Ishikawa (cell line): ENCODE measurements at regions not wholly inside any gene's neighbourhood (a gene's known extent, or its start where the extent isn't known, plus 50 kb on each side); places are given as distances from the start of the nearest gene placed in this dataset.

Source experiments
- FOXM1 ChIP-seq: IDR thresholded peaks from 2 replicates; pipeline ENCODE4 v1.6.1; 2012; ENCODE audit warnings: low read depth, borderline replicate concordance
- TCF12 ChIP-seq: IDR thresholded peaks from 2 replicates; pipeline ENCODE4 v1.6.1; 2012; ENCODE audit warnings: low read depth
- TF ChIP-seq, protein P1 (sequence below): IDR thresholded peaks from 2 replicates; pipeline ENCODE4 v1.6.1; 2012
- TF ChIP-seq, protein P2 (sequence below): IDR thresholded peaks from 2 replicates; pipeline ENCODE4 v1.6.1; 2012; ENCODE audit warnings: low read depth, mild to moderate bottlenecking

DNA sequence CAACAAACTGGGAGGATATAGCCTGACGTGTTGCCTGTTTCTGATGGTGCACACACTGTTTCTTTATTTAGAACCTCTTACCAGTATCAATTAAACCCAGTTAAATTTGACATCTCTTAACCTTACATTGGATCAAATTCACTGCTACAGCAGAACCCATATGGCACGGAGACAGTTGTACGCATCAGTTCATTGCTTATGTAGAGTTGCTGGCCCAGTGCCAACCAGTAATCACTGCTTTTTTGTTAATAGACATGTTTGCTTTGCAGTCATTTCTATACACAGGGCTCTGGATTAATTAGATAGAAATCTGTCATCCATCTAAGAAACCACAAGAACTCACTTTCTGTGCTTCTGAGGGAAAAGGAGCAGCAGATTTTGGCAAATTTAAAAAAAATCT is 154.0 kb downstream of the RWDD3 start:
- no peak for TF ChIP-seq TCF12
- TF ChIP-seq, protein P1, sequence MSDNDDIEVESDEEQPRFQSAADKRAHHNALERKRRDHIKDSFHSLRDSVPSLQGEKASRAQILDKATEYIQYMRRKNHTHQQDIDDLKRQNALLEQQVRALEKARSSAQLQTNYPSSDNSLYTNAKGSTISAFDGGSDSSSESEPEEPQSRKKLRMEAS = no peak
- TF ChIP-seq FOXM1 = no peak
- TF ChIP-seq, protein P2, sequence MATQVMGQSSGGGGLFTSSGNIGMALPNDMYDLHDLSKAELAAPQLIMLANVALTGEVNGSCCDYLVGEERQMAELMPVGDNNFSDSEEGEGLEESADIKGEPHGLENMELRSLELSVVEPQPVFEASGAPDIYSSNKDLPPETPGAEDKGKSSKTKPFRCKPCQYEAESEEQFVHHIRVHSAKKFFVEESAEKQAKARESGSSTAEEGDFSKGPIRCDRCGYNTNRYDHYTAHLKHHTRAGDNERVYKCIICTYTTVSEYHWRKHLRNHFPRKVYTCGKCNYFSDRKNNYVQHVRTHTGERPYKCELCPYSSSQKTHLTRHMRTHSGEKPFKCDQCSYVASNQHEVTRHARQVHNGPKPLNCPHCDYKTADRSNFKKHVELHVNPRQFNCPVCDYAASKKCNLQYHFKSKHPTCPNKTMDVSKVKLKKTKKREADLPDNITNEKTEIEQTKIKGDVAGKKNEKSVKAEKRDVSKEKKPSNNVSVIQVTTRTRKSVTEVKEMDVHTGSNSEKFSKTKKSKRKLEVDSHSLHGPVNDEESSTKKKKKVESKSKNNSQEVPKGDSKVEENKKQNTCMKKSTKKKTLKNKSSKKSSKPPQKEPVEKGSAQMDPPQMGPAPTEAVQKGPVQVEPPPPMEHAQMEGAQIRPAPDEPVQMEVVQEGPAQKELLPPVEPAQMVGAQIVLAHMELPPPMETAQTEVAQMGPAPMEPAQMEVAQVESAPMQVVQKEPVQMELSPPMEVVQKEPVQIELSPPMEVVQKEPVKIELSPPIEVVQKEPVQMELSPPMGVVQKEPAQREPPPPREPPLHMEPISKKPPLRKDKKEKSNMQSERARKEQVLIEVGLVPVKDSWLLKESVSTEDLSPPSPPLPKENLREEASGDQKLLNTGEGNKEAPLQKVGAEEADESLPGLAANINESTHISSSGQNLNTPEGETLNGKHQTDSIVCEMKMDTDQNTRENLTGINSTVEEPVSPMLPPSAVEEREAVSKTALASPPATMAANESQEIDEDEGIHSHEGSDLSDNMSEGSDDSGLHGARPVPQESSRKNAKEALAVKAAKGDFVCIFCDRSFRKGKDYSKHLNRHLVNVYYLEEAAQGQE = no peak
